Esophagus squamous epithelium (tissue), 5 donors: ENCODE measurements at regions not wholly inside any gene's neighbourhood (a gene's known extent, or its start where the extent isn't known, plus 50 kb on each side); places are given as distances from the start of the nearest gene placed in this dataset.

Experiments
- DNase-seq: peaks from one replicate; lab custom pipeline; 2025; lab: John Stamatoyannopoulos, UW
- H3K27ac ChIP-seq, 4 donors: fragments of 200-600 bp; sonication (generic); one replicate each; pipeline ENCODE4 v1.5.1; 2016 to 2019; ENCODE audit warnings: mild to moderate bottlenecking in 1 of 4
- H3K27me3 ChIP-seq, 4 donors: fragments of 200-600 bp; sonication (generic); 1 replicate in 3 of 4; 2 replicates in 1 of 4; pipeline versions ENCODE4 v1.5.1 to v1.6.0; 2017 to 2021; ENCODE audit warnings: antibody characterized with exemption in 1 of 4
- H3K36me3 ChIP-seq, 3 donors: fragments of 200-600 bp; sonication (generic); one replicate each; pipeline ENCODE4 v1.5.1; 2016 to 2019
- H3K4me1 ChIP-seq, 3 donors: fragments of 200-600 bp; sonication (generic); one replicate each; pipeline ENCODE4 v1.5.1; 2017 to 2019
- H3K4me3 ChIP-seq, 4 donors: fragments of 200-600 bp; sonication (generic); 1 replicate in 3 of 4; 2 replicates in 1 of 4; pipeline ENCODE4 v1.5.1; 2016 to 2019; ENCODE audit warnings: mild to moderate bottlenecking in 2 of 4, moderate library complexity in 1 of 4
- H3K9me3 ChIP-seq, 3 donors: fragments of 200-600 bp; sonication (generic); one replicate each; pipeline ENCODE4 v1.5.1; 2016 to 2019
- CTCF ChIP-seq, 6 experiments: fragments of 450-650 bp in 4 of 6; fragments of 200-600 bp in 2 of 6; sonication (generic) in 2 of 6; IDR thresholded peaks; one replicate each; pipeline ENCODE4 v1.5.1; 2016 to 2019; ENCODE audit warnings: antibody characterized with exemption in 6 of 6, mild to moderate bottlenecking in 4 of 6, moderate library complexity in 4 of 6
- POLR2A ChIP-seq, 4 donors: fragments of 450-650 bp; IDR thresholded peaks; one replicate each; pipeline ENCODE4 v1.6.1; 2017; ENCODE audit warnings: antibody characterized with exemption in 4 of 4, mild to moderate bottlenecking in 4 of 4, moderate library complexity in 3 of 4
- WGBS, 2 donors: methylation state at CpG; one replicate each; pipeline ENCODE4 v1.1.5; 2018; 5-methylcytosine and 5-hydroxymethylcytosine counted together
- intact Hi-C: fragments of 100-400 bp; cut with DNase I; formaldehyde crosslinking; loops from one replicate; pipeline ENCODE4 v1.15.0; 2022
- donor health status: DM: yes; HTN: yes; CAD: no.

- Histone ChIP-seq H3K9me3 (no peaks in the 10 kb centered on the region), H3K27ac (no peak overlapping the region), H3K36me3 (no peaks in the 10 kb centered on the region), H3K4me3 (no peak overlapping the region), H3K4me1 (no peaks in the 10 kb centered on the region), H3K27me3 (peaks cover 0 to 5% (median 0%) of the 10 kb centered on the region in 4 donors)
- intact Hi-C loops, result no loop called here
- WGBS, 2 donors, result 38 to 67% methylated on average over 1 of the region's 1 CpG
- TF ChIP-seq CTCF (IDR thresholded peaks at IDR 0.05) (no peak), POLR2A (IDR thresholded peaks at IDR 0.05) (no peak)
- no peak for DNase-seq
Measured at GRCh38 chr6:71043902-71044301, 87.0 kb upstream of the B3GAT2 start.

DNA sequence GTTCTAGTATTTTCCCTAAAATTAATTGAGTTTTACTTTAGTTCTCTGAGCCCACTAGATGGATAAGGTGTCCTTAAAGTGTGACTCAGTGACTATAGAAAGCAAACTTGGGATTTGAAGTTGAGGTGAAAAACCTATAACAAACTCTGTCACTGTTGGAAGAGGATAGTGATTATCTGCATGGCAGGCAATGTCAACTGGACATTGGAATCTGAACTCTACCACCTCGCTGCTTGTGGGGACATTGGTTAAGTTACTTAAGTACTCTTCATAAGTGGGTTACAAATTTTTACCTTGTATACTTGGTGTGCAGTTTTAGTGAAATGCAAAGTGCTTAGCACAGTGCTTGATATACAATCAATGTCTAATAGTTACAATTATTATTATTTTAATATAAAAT, 87.9 kb upstream of the B3GAT2 start:
- 77 to 90% methylated on average over 1 of the region's 1 CpG for WGBS, 2 donors
- intact Hi-C loops, result no loop called here

GRCh38 chr6:71045296-71045695, 88.4 kb upstream of the B3GAT2 start:
- Histone ChIP-seq H3K9me3 (no peaks in the 10 kb centered on the region), H3K4me3 (no peak overlapping the region), H3K27me3 (peaks cover 0 to under 1% (median 0%) of the 10 kb centered on the region in 4 donors), H3K27ac (no peak overlapping the region), H3K4me1 (no peaks in the 10 kb centered on the region), H3K36me3 (no peaks in the 10 kb centered on the region)
- no peak for DNase-seq
- intact Hi-C loops, result no loop called here
- TF ChIP-seq POLR2A (IDR thresholded peaks at IDR 0.05) (no peak), CTCF (IDR thresholded peaks at IDR 0.05) (no peak)
- WGBS, 2 donors, result 56 to 75% methylated on average over 5 of the region's 5 CpGs

More for the DNA sequence above, 87.9 kb upstream of the B3GAT2 start:
- Histone ChIP-seq H3K36me3 (no peaks in the 10 kb centered on the region), H3K4me3 (no peak overlapping the region), H3K9me3 (no peaks in the 10 kb centered on the region), H3K4me1 (no peaks in the 10 kb centered on the region), H3K27ac (no peak overlapping the region), H3K27me3 (peaks cover 0 to 5% (median 0%) of the 10 kb centered on the region in 4 donors)
- DNase-seq, result no peak
- TF ChIP-seq CTCF (IDR thresholded peaks at IDR 0.05) (no peak), POLR2A (IDR thresholded peaks at IDR 0.05) (no peak)

DNA sequence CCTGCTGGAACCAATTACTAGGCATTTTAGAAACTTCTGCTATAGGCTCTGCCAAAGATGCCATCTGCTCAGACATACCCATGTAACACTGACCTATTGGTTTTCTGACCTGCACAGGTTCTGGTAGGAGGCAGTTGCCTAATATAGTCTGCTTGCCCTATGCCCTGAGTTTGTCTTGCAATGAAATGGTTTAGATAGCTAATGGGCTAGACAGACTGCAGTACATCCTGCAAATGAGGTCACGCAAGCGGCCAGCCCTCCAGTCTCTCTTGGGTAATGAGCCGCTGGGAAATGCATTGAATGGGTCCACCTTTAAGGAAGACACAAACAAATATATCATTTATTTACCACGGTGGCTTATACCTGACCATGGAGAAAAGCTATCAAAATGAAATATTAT, 90.6 kb upstream of the B3GAT2 start:
- 89 to 90% methylated on average over 4 of the region's 4 CpGs for WGBS, 2 donors
- H3K27ac ChIP-seq, result no peak overlapping the region

More for the DNA sequence above, 90.6 kb upstream of the B3GAT2 start:
- H3K4me3 ChIP-seq, result no peak overlapping the region
- intact Hi-C loops, result no loop called here
- no peaks in the 10 kb centered on the region for H3K4me1 ChIP-seq
- TF ChIP-seq POLR2A (IDR thresholded peaks at IDR 0.05) (no peak), CTCF (IDR thresholded peaks at IDR 0.05) (no peak)
- no peaks in the 10 kb centered on the region for H3K36me3 ChIP-seq
- H3K27me3 ChIP-seq, result no peaks in the 10 kb centered on the region
- no peaks in the 10 kb centered on the region for H3K9me3 ChIP-seq
- DNase-seq, result no peak
